OCI-LY3 (cell line): ENCODE measurements at regions not wholly inside any gene's neighbourhood (a gene's known extent, or its start where the extent isn't known, plus 50 kb on each side); places are given as distances from the start of the nearest gene placed in this dataset.

Experiments
- CTCF ChIP-seq: fragments of 200-600, 300-600 bp; sonication (generic); IDR thresholded peaks from 2 replicates; pipeline ENCODE4 v1.5.1; 2014; ENCODE audit warnings: antibody characterized with exemption, low read length, low read depth
- EZH2phosphoT487 ChIP-seq: fragments of 200-600 bp; shearing (Covaris generic); IDR thresholded peaks from 2 replicates; pipeline ENCODE4 v1.6.1; 2018; ENCODE audit warnings: antibody characterized with exemption, mixed run types, low read depth

GRCh38 chrX:10773318-10773717 is 152.9 kb upstream of the MID1 start:
- TF ChIP-seq CTCF (no peak), EZH2phosphoT487 (no peak)
